GM19397 (cell line): ENCODE measurements at regions not wholly inside any gene's neighbourhood (a gene's known extent, or its start where the extent isn't known, plus 50 kb on each side); places are given as distances from the start of the nearest gene placed in this dataset.

Source experiments
- ATAC-seq: cut with Tn5 transposase; IDR thresholded peaks from one replicate; pipeline ENCODE4 v1.9.1; 2021; ENCODE audit warnings: mild to moderate bottlenecking, moderate library complexity; ENCODE audit not compliant: unreplicated experiment

- ATAC-seq = no peak
These were observed 55.9 kb upstream of the CAV2 start for GRCh38 chr7:116443646-116444045.

DNA sequence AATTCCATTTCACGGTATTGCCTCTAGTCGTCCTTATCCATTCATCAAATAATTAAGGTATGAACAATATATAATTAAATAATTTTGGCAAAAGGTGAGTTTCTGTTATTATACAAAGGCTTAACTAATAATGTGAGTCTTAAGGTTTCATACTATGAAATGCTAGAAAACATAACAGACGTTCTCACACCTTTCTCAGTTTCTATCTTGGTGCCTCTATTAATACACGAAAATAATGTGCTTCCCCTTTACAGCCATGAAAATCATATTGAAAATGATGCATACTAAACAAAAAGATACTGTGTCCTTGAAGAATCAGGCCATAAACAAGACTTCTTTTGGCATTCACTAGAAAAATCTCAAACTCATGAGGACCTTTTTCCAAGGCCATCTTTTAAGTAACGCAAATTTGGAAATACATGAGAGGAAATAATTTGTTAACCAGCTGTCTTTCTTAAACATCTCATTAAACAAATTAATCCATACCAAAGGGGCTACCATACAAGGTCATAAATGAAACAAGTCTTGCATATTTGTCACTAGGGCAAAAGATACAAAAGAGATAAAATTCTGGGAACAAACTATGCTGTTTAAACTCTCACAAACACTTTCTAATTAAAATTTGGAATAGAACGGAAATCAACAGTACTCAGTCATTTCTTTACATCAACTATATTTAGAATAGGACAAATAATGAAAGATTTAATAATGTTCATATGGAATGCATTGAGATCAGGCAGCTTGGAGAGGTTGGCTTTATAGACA, 53.9 kb upstream of the CAV2 start:
- ATAC-seq = no peak

GRCh38 chr7:116446212-116446855, 53.2 kb upstream of the CAV2 start:
- no peak for ATAC-seq

DNA sequence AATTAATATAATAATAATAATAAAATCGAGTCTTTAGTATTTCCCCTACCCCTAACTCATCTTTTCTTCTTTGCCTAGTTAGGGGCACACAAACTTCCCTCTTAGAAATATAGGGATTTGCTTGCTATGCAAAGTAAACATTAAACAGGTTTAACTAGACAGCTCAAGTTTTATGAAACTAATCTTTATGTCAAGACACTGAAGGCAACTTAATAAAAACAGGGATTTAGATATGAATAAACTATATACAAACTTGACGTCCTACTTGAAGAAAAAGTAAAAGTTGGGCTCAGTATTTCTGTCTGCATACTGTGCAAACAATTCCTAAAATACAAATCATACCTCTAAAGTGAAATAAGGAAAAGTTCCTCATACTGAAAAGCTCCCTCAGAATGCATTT, 52.1 kb upstream of the CAV2 start:
- ATAC-seq = no peak

GRCh38 chr7:116447966-116448839, 51.3 kb upstream of the CAV2 start:
- ATAC-seq = no peak

- ATAC-seq = no peak
These were observed 50.1 kb upstream of the CAV2 start for GRCh38 chr7:116449441-116449840.
